SK-N-SH (cell line): ENCODE measurements at regions not wholly inside any gene's neighbourhood (a gene's known extent, or its start where the extent isn't known, plus 50 kb on each side); places are given as distances from the start of the nearest gene placed in this dataset.

Experiments used
- CTCF ChIA-PET: fragments of 300-600, 350-600 bp; formaldehyde crosslinking; extraction: SDS; loops from one replicate; lab custom pipeline; 2021; lab: Yijun Ruan, JAX
- POLR2A ChIA-PET: fragments of 350-600 bp; sonication (Branson Sonifier 250); formaldehyde crosslinking; extraction: SDS; loops from one replicate; lab custom pipeline; 2020; ENCODE audit warnings: antibody characterized with exemption, inconsistent platforms; lab: Yijun Ruan, JAX
- DNase-seq: peaks from one replicate; pipeline ENCODE4 v3.0.0; 2012
- H2AFZ ChIP-seq: fragments of 200-600 bp; sonication (generic); 2 replicates; pipeline ENCODE4 v1.8.1; 2016; ENCODE audit warnings: antibody characterized with exemption, mild to moderate bottlenecking, low read depth
- H3F3A ChIP-seq: fragments of 200-600 bp; sonication (generic); replicated peaks from 2 replicates; pipeline ENCODE3; 2016; ENCODE audit warnings: antibody characterized with exemption, mild to moderate bottlenecking; ENCODE audit not compliant: insufficient read depth
- H3K27ac ChIP-seq, 2 experiments: fragments of 200-500 bp in 1 of 2; fragments of 200-600 bp in 1 of 2; sonication (Bioruptor generic) in 1 of 2; sonication (generic), shearing (Covaris generic) in 1 of 2; 2 replicates each; pipeline versions ENCODE4 v1.5.1 to v1.6.1; 2014 to 2016; ENCODE audit warnings: low read depth in 2 of 2, inconsistent platforms in 1 of 2, low read length in 1 of 2, mild to moderate bottlenecking in 1 of 2, mixed read lengths in 1 of 2
- H3K27me3 ChIP-seq: fragments of 200-600 bp; sonication (generic), shearing (Covaris generic); 2 replicates; pipeline ENCODE4 v1.6.1; 2016; ENCODE audit warnings: mixed run types; ENCODE audit not compliant: insufficient read depth
- H3K36me3 ChIP-seq, 2 experiments: fragments of 200-500 bp in 1 of 2; fragments of 200-600 bp in 1 of 2; sonication (Bioruptor generic) in 1 of 2; sonication (generic) in 1 of 2; replicated peaks in 1 of 2; 2 replicates each; pipeline versions ENCODE3 to v1.5.1; 2014 to 2016; ENCODE audit warnings: low read length in 1 of 2, mild to moderate bottlenecking in 1 of 2; ENCODE audit not compliant: insufficient read depth in 2 of 2, control insufficient read depth in 1 of 2
- H3K4me1 ChIP-seq, 2 experiments: fragments of 200-500 bp in 1 of 2; fragments of 200-600 bp in 1 of 2; sonication (Bioruptor generic) in 1 of 2; sonication (generic), shearing (Covaris generic) in 1 of 2; 2 replicates each; pipeline versions ENCODE4 v1.5.1 to v1.6.1; 2014 to 2016; ENCODE audit warnings: low read depth in 1 of 2, low read length in 1 of 2, mixed run types in 1 of 2; ENCODE audit not compliant: insufficient read depth in 2 of 2, control insufficient read depth in 1 of 2
- H3K4me2 ChIP-seq: fragments of 200-600 bp; sonication (generic), shearing (Covaris generic); 2 replicates; pipeline ENCODE4 v1.6.1; 2017; ENCODE audit warnings: mixed run types
- H3K4me3 ChIP-seq, 2 experiments: fragments of 200-500 bp in 1 of 2; fragments of 200-600 bp in 1 of 2; sonication (Bioruptor generic) in 1 of 2; sonication (generic), shearing (Covaris generic) in 1 of 2; 2 replicates each; pipeline versions ENCODE4 v1.5.1 to v1.8.1; 2014 to 2016; ENCODE audit warnings: low read depth in 2 of 2, inconsistent platforms in 1 of 2, low read length in 1 of 2, mild to moderate bottlenecking in 1 of 2, mixed read lengths in 1 of 2, moderate library complexity in 1 of 2
- H3K79me2 ChIP-seq: fragments of 200-600 bp; sonication (generic); 2 replicates; pipeline ENCODE4 v1.8.1; 2017; ENCODE audit warnings: mild to moderate bottlenecking; ENCODE audit not compliant: insufficient read depth
- H3K9ac ChIP-seq: fragments of 200-600 bp; sonication (generic); 2 replicates; pipeline ENCODE4 v1.6.1; 2017; ENCODE audit warnings: mixed run types
- H3K9me2 ChIP-seq: fragments of 200-600 bp; sonication (generic); 2 replicates; pipeline ENCODE4 v1.6.1; 2017; ENCODE audit warnings: mixed run types
- H3K9me3 ChIP-seq: fragments of 200-600 bp; sonication (generic); 2 replicates; pipeline ENCODE4 v1.6.1; 2017; ENCODE audit warnings: mixed run types, mild to moderate bottlenecking, moderate library complexity
- H4K20me1 ChIP-seq: fragments of 200-600 bp; sonication (generic); 2 replicates; pipeline ENCODE4 v1.6.1; 2017; ENCODE audit warnings: mild to moderate bottlenecking, mixed run types; ENCODE audit not compliant: insufficient read depth
- FOSL2 ChIP-seq: IDR thresholded peaks from 2 replicates; pipeline ENCODE4 v1.4.0; 2012; ENCODE audit warnings: low read depth, mild to moderate bottlenecking, moderate library complexity, borderline replicate concordance
- FOXJ3 ChIP-seq: sonication (generic); formaldehyde crosslinking; IDR thresholded peaks from 2 replicates; pipeline ENCODE4 v1.5.1; 2020; ENCODE audit warnings: mild to moderate bottlenecking, missing genetic modification reagents
- JUND ChIP-seq: IDR thresholded peaks from 2 replicates; pipeline ENCODE4 v1.4.0; 2012
- PBX3 ChIP-seq: IDR thresholded peaks from 2 replicates; pipeline ENCODE4; 2012
- POLR2AphosphoS5 ChIP-seq: IDR thresholded peaks from 2 replicates; pipeline ENCODE4 v1.6.1; 2012; ENCODE audit warnings: low read depth, low read length
- REST ChIP-seq: IDR thresholded peaks from 2 replicates; pipeline ENCODE4 v1.6.1; 2012; ENCODE audit warnings: mild to moderate bottlenecking, low read depth, low read length, moderate library complexity
- RXRA ChIP-seq: IDR thresholded peaks from 2 replicates; pipeline ENCODE4 v1.4.0; 2012; ENCODE audit warnings: low read depth, mild to moderate bottlenecking, borderline replicate concordance
- SMC3 ChIP-seq: IDR thresholded peaks from 2 replicates; pipeline ENCODE4 v1.6.1; 2012; ENCODE audit warnings: low read depth, low read length, improper control_type of control experiment
- TCF12 ChIP-seq: IDR thresholded peaks from 2 replicates; pipeline ENCODE4 v1.4.0; 2012
- ZBTB33 ChIP-seq: IDR thresholded peaks from 2 replicates; pipeline ENCODE4 v1.4.0; 2012; ENCODE audit warnings: low read depth, borderline replicate concordance
- WGBS: methylation state at CpG from one replicate; pipeline ENCODE4 v1.1.6; 2017; ENCODE audit warnings: low lambda C conversion rate; 5-methylcytosine and 5-hydroxymethylcytosine counted together

- Histone ChIP-seq H3K4me2 (no peak overlapping the region), H3K9ac (no peak overlapping the region), H3K4me3 (no peak overlapping the region), H3F3A (peaks cover 20% of the 10 kb centered on the region), H3K27me3 (no peaks in the 10 kb centered on the region), H3K36me3 (no peaks in the 10 kb centered on the region), H3K9me2 (no peaks in the 10 kb centered on the region), H2AFZ (peak overlapping the region; percentile 30; the same call in 1 of the 2 replicates), H4K20me1 (no peaks in the 10 kb centered on the region), H3K9me3 (no peaks in the 10 kb centered on the region), H3K27ac (peak overlapping the region in 1 of 2 experiments; percentile 64; a peak in 2 of 4 replicates), H3K79me2 (no peaks in the 10 kb centered on the region), H3K4me1 (peaks cover 0 to 14% of the 10 kb centered on the region in 2 experiments; a peak in 1 of 4 replicates)
- CTCF ChIA-PET: no interaction called here
- no peak for DNase-seq
- no peak for TF ChIP-seq POLR2AphosphoS5
- 0 out of 2 replicates have a peak, but pooled peaks have one; percentile 5 for TF ChIP-seq JUND
- TF ChIP-seq TCF12: peak; percentile 19; the same call in 1 of the 2 replicates
- TF ChIP-seq RXRA: peak; percentile 14; the same call in 1 of the 2 replicates
- TF ChIP-seq SMC3: no peak
- peak; percentile 23; the same call in 1 of the 2 replicates for TF ChIP-seq FOSL2
- TF ChIP-seq PBX3: 0 out of 2 replicates have a peak, but pooled peaks have one; percentile 3
- POLR2A ChIA-PET: no interaction called here
Measured at GRCh38 chr12:87813476-87814234, 215.5 kb downstream of the C12orf50 start.

- TF ChIP-seq ZBTB33: no peak
- TF ChIP-seq TCF12: no peak
- no peak for TF ChIP-seq FOXJ3 (CRISPR knock-in tag)
- TF ChIP-seq REST: no peak
- Histone ChIP-seq H3K4me3 (no peak overlapping the region), H2AFZ (no peak overlapping the region), H3K9me2 (no peaks in the 10 kb centered on the region), H3K27ac (peak overlapping the region in 1 of 2 experiments; percentile 64; a peak in 2 of 4 replicates), H3K4me1 (peaks cover 0 to 14% of the 10 kb centered on the region in 2 experiments; a peak in 1 of 4 replicates), H3K4me2 (no peak overlapping the region), H3K27me3 (no peaks in the 10 kb centered on the region), H3K79me2 (no peaks in the 10 kb centered on the region), H3K36me3 (no peaks in the 10 kb centered on the region), H4K20me1 (no peaks in the 10 kb centered on the region), H3K9me3 (no peaks in the 10 kb centered on the region), H3K9ac (no peak overlapping the region), H3F3A (peaks cover 20% of the 10 kb centered on the region)
- 83% methylated on average over 2 of the region's 2 CpGs for WGBS
- POLR2A ChIA-PET: no interaction called here
- CTCF ChIA-PET: interaction anchor here (0.5 kb wide), 1 partner anchor 225 kb away, joined by 3 read pairs; no protein-coding TSS in a partner anchor
- DNase-seq: no peak
Measured at GRCh38 chr12:87812681-87813080, 216.5 kb downstream of the C12orf50 start.
